HG03108 (cell line): ENCODE measurements at regions not wholly inside any gene's neighbourhood (a gene's known extent, or its start where the extent isn't known, plus 50 kb on each side); places are given as distances from the start of the nearest gene placed in this dataset.
A peak's percentile ranks its signal among the peaks of the same experiment; 100 is the strongest.
"Not testable (repeated sequence)": the region's sequence is repeated elsewhere in the genome, so short reads cannot be mapped to it uniquely, and the experiment has no call there.

Source experiments
- ATAC-seq: cut with Tn5 transposase; IDR thresholded peaks from one replicate; pipeline ENCODE4 v1.9.1; 2021; ENCODE audit warnings: moderate library complexity; ENCODE audit not compliant: unreplicated experiment

DNA sequence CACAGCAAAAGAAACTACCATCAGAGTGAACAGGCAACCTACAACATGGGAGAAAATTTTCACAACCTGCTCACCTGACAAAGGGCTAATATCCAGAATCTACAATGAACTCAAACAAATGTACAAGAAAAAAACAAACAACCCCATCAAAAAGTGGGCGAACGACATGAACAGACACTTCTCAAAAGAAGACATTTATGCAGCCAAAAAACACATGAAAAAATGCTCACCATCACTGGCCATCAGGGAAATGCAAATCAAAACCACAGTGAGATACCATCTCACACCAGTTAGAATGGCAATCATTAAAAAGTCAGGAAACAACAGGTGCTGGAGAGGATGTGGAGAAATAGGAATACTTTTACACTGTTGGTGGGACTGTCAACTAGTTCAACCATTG lies 207.8 kb downstream of the USP6NL start:
- not testable (repeated sequence) for ATAC-seq

DNA sequence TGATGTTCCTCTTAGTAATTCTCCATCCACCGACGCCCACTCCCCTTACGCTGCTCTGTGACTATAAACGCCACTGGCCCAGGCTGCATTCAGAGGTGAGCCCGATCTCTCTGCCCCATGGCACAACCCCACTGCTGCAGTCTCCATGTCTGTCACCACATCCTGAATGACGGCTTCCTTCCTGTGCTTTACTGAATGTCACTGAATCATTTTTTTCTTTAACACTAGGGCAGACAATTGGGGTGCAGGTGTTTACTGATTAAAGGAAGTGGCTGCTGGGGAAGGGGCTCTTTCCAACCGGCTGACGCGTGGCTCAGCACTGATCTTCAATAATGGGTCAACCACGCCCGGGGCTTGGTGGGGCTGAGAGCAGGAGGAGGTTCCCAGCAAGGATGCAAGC lies 208.3 kb downstream of the USP6NL start:
- peak; percentile 65 for ATAC-seq

DNA sequence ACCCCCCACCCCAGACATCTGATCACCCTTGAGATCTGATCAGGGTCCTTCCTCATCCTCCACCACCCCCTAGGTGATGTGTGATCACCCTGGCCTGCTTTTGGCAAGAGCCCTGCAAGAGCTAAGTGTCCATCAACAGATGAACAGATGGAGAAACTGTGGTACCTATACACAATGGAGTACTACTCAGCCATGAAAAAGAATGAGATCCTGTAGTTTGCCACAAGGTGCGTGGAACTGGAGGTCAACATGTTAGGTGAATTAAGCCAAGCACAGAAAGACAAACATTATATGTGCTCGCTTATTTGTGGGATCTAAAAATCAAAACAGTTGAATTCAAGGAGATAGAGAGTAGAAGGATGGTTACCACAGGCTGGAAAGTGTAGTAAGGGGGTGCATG lies 209.1 kb downstream of the USP6NL start:
- ATAC-seq = no peak

DNA sequence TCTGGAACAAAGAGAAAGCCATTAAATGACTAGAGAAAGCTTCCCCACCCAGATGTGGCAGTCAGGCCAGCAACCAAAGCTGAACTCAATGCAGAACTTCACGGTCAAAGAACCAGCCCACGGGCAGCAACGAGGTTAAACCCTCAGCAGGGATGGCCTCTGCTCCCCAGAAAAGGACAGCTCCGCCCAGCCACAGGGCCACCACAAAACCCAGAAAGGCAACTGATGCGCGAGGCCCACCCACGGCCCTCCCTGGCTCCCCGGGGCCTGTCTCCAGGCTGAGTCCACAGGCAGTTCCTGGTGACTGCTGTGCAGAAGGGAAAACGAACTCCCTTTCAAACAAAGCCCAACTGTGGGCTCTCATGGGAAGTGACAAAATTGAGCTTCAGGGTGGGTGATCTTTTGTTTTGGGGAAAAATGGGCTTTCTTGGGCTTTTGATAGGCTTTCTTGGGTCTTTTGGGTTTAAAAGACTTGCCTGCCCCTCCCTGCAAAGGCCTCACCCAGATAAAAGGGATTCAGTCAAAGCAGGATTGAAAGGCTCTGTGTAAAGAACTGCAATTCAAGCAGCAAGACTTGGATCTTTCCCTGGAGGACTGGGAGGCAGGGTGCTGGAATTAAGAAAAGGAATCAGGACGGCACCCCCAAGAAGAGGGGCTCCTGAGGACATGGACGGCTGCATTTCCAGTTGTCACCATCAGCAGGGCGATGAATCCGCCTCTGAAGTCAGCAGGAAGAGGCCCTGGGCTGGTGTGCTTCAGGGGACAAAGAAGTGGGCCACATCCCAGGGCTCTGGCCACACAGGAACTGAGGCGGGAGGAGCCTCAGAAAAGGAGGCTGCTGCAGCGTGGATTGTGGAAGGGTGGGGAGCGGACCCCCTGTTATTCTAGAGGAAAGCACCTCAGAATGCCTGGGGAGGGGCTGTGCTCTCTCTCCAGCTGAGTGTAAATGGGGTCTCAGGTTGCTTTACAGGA lies 209.9 kb downstream of the USP6NL start:
- no peak for ATAC-seq

DNA sequence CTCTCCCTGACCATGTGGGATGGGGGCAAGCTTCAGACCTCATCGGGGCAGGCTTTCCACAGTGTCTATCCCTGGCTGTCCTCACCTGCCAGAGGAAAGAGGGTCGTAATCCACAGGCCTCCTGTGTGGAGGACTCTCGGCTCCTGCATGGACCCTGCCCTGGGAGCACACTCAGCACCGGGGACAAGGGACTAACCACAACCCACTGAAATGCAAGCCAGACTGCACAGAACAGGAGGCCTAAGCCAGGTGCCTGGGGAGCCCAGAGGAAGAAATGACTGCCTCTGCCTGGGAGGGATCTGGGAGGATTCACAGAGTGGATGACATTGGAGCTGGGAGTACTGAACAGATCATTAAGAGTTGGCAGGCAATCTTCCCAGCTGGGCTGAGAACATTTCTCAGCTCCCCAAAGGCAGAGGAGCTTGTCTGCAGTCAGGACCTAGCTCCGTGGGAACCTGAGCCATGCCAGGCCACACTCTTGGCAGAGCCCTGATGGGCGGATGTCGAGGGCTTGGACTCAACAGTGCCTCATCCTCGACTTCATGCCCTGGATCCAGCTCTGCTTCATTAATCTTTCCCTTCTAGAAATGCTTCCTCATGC lies 213.4 kb downstream of the USP6NL start:
- no peak for ATAC-seq

DNA sequence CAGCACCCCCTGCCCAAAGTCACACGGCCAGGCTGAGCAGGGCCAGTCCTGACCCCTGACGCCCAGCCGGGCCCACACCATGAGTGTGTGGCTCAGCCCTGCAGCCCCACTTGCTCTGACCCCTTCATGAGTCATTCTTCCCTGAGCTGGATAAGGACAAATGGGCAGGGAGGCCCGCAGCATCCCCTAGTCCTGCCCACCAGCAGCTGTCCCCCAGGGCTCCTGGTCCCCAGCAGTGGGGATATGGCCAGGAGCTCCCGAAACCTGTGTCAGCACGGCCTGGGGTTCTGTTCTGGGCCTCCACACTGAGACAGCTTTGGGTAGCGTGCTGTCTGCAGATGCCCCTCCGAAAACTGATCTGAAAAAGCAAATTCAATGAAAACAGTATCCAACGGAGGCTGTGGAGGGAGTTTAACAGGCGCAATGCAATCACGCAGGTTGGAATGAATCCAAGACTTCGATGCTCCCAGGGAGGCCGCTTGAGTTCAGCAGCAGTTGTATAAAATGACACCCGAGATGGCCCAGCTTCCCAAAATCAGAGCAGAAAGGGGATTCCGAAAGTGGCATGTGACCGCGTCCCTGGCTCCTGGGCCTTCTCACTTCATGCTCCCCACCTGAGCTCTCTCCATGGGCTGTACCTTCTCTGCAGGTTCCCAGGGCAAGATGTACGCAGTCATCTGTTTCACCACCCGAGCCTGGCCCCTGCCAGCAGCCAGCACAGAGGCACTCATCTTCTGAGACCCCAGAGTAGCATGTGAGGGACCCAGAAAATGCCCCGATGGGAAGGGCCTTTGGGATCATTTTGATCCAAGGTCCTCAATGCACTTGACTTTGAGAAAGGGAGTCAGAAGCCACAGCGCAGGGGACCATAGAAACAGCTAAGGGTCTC lies 214.1 kb downstream of the USP6NL start:
- ATAC-seq = no peak

DNA sequence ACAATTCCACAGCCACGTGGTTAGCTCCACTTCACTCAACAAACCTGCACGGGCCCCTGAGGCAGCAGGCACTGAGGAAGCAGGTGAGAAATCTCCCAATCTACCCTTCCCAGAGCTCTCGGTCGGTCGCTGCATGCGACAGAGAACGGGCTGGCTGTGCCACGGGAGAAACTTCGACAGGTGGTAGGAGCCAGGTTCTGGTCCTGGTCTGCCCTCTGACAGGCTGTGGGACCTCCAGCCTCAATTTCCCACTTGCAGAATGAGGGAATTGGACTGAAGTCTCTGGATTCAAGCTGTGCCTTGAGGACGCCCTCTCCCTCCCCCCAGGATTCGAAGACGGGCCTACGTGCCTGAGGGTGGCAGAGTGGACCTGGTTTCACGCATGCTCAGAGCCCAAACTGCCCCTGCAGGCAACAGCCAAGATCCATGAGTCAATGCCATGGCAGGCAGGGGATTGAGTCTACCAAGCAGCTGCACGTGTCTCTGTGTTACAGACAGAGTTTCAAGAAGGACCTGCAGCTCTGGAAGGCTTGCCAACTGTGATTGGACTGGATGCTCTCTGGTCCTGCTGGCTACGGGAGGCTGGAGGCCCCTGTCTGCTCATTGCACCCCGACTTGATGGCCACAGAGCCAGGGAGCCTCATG lies 215.0 kb downstream of the USP6NL start:
- no peak for ATAC-seq

DNA sequence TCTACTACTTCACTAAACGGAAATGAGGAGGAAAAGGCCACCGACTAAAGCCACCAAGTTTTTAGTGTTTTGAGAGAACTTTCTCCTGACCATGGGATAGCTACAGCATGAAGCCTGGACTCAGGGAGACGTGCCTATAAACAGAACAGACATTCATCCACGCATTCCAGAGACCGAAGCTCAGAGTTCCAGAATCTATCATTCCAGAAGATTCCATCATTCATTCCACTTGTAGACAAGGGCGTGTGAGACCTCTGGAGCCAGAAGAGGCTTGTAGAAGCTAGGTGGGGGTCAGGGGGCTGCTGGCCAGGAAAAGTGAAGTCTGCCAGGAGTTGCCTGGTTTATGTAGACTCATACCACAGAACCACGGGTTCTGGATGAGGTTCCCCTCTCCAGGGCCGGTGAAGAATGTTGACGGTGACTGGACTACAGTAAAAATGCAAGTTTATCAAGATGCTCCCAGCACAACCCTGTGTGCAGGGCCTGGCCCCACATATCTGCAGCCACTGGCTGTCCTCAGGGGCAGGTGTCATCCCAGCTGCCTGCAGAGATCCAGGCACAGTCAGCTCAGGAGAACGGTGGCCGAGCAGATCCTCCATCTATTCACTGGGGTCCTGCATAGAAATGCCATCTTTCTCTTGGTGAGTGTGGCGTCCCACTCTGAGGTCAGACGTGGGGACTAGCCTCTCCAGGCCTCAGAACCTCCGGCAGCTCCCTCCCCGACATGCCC lies 215.7 kb downstream of the USP6NL start:
- no peak for ATAC-seq

DNA sequence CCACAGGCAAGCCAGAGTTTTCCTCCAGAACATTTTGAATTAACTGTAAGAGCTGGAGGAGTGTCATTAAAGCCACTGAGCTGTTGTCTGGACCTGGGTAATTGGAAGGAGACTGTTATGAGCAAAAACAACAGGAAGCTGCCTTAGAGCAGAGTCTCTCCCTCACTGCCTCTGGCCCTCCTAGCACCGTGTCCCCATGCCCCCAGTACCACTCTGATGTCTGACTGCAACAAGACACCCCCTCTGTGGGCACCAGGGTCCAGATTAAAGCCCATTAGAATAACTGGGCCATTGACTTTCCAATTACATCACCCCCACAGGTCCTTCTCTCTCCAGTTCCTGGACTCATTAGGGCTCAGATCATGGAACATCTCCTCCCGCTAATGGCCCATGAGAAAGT lies 216.3 kb downstream of the USP6NL start:
- no peak for ATAC-seq

DNA sequence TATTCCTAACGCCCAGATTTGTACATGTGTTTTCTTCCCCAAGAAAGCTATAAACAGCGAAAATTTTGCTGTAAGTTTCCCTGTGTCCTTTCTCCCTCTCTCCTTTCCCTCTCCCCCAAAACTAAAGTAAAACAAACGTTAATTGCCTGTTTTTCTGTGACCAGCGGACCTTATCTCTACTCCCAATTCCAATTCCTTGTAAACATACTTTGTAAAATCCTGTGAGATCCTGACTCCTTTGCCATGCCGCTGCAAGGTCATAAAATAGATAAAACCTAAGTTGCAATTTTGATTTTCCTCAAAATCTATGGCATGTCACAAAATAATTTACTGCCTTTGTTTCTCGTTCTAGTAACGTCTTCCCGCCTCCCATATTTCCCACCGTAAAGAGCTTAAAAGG lies 217.6 kb downstream of the USP6NL start:
- no peak for ATAC-seq

DNA sequence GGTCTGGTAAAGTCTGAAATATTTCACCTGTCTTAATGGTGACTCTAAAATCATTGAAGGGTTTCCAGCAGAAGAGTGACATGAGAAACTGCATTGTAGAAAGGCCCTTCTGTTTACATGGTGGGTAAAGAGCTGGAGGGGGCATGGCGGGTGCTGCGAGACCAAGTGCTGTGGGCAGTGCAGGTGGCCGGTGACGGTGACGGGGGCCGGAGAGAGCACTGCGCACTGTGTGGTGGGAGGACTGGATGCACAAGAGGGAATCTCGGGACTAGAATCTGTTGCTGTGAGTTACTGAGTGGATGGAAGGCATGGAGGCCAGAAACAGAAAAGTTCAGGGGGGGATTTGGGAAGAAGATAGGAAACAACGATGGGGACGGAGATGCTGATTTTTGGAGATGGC lies 218.7 kb downstream of the USP6NL start:
- ATAC-seq = no peak

DNA sequence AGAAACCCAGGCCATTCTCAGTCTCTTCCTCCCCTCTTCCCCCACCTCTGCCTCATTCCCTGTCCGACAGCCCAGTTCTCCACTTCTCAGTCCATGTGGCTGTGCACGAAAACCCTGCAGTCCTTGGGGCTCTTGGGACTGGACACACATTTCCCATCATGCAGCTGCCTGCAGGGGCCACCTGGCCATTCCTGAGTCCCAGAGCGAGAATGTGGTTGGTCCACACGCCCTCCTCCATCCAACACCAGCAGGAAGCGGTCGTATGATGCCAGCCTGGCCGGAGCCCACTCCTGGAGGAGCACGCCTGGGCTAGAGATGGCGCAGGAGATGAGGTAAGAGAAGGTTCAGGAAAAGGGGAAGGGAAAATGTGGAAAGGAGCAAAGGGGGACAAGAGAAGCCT lies 222.5 kb downstream of the USP6NL start:
- ATAC-seq = no peak

DNA sequence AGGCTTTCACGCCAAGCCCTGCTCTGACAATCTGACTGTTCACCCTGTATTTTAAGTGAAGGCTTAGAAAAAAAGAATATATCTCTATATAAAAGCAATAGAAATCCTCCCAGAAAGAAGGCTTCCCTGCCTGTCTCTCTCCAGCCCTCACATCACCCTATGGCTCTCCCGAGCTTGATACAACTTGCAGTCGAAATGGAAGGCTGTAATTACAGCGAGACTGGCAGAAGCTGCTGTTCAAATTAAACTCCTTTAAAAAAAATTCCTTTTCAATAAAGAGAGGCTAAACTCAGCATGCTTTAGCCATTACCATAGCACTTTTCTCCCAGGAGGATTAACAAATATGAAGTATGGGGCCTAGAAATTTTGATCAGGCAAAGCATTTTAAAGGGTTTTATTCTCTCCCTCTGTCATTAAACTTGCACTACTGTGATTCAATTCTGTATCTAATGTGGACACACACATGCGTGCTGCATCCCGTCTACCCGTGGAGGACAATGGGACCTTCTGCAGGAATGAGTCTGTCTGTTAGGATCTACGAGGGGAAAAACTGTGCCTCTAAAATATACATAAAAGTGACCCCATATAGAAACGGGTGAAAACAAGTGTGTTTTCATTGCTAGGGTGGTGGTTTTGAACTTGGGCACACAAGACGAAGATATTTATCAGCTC lies 223.8 kb downstream of the USP6NL start:
- no peak for ATAC-seq

DNA sequence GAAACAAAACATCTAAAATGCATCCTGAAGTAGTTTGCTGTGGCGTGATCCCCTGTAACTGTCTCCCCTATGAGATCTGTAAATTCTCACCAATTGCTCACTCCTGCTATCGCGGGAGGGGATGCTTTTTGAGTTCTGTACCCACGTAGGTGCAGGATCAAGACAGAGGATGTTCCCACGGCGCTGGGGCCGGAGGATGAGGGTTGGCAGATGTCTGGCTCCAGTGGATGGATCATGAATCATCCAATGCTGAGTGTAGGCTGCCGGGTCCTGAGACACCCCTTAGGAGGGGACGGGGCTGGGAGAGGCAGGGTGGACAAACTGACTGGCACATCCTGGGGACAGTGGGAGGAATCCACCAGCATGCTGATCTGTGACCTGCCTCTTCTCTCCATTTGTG lies 224.4 kb downstream of the USP6NL start:
- ATAC-seq = no peak
